ENCODE measurements at regions not wholly inside any gene's neighbourhood (a gene's known extent, or its start where the extent isn't known, plus 50 kb on each side); places are given as distances from the start of the nearest gene placed in this dataset.
"Not testable (repeated sequence)": the region's sequence is repeated elsewhere in the genome, so short reads cannot be mapped to it uniquely, and the experiment has no call there.

- not testable (repeated sequence) for DNase-seq
Observed at GRCh38 chr10:76815505-76815904, 822.1 kb downstream of the KCNMA1 start.

GRCh38 chr10:76811430-76811829, 826.2 kb downstream of the KCNMA1 start:
- no peak for DNase-seq

- no peak for DNase-seq
Observed at GRCh38 chr10:76788452-76788811, 849.2 kb downstream of the KCNMA1 start.

GRCh38 chr10:76787746-76788451, 849.7 kb downstream of the KCNMA1 start:
- DNase-seq = no peak

DNA sequence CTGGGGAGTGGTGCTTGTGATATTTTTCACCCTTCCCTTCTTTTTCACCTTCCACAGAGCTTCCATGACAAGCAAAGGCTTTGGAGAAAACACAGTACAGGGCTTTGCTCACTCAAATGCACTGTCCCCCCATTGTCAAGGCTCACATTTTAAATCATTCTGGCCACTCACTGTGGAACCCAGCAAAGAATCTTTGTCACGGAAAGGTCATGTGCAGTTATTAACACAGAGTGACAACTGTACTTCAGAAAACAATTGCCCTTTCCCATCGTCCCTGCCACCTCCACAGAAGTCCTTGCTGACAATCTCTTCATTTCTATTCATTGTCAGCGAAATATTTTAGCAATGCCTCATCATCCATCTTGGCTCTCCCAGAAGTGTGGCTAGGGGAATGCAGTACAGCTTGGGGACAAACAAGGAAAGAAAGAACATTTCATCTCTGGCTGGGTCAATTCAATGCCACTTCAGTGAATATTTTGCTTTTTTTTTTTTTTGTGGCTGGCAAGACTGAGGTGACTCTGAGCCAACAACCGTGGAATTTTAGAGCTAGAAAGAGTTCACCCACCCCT, 851.0 kb downstream of the KCNMA1 start:
- no peak for DNase-seq

DNA sequence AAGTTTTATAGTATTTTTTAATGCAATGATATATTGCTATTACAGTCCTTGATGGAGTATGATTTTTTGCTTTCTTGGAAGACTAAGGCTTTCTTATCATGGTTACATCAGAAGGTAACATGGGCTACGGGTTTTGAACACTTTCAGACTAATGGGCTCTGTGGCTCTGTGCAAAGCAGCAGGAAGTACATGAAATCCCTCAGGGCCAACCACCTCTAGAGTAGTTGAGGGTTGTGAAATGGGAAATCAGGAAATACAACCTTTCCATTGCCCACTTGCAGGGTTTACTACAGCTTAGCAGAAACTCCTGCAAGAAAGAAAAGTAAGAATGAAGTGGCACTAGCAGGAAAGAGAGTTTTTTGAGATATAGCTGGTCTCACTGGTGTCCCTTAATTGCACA, 853.5 kb downstream of the KCNMA1 start:
- DNase-seq = no peak

DNA sequence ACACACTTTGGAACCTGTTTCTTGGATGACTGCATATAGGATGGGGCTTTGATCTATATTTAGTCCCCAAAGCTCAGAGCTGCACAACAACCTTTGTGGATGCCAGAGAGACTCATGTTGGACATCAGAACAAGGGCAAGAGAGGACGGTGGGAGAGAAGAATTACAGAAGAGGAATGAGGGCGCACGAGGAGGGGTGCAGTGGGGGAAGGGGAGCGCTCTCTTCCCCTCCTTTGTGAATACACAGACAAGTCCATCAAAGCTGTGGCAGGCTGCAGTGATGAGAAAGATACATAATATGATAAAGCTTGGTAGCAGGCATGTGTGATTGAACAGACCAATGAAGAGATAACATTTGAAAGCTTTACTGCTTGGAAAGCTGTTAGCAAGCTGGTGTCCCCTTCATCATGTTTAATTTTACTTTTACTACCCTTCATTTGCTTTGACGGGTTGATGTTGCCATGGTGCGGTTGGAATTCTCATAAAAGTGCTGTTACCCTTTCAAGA, 857.8 kb downstream of the KCNMA1 start:
- DNase-seq = no peak

DNA sequence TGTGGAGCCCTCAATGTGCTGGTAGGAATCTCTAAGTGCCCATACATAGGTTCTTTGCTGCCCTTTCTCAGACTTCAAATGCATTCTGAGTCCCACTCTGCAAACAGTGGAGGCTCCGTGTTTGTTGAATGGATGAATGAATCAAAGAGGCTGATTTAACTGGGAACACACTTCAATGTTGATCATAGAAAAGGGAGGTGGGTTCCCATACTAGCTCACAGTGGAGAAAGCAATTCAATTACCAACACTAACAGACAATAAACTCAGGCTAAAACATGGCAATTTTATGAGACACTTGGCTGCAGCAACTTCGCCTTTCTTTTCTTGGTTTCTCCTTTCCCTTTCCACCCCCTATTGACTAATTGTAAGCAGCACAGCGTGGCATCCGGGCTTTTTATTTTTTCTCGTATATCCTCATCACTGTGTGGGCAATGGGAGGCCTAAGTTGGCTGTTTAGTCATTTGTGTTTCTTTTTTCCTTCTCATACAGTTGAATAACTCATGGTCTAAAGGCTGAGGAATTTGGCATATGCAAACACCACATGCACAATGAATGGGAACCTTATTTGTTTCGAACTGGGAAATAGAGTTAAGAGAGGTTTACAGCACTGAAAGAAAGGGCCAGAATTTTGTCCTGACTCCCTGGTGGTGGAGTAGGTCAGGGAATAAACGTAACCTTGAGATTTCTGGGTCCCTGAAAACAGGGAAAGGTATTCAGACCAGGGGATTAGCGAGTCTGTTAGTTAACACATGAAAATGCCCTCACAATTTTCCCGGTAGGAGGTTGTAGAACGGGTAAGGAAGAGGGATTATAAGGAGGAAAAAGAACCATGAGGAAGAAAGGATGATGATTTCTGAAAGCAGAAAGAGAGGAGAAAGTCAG, 858.5 kb downstream of the KCNMA1 start:
- no peak for DNase-seq

DNA sequence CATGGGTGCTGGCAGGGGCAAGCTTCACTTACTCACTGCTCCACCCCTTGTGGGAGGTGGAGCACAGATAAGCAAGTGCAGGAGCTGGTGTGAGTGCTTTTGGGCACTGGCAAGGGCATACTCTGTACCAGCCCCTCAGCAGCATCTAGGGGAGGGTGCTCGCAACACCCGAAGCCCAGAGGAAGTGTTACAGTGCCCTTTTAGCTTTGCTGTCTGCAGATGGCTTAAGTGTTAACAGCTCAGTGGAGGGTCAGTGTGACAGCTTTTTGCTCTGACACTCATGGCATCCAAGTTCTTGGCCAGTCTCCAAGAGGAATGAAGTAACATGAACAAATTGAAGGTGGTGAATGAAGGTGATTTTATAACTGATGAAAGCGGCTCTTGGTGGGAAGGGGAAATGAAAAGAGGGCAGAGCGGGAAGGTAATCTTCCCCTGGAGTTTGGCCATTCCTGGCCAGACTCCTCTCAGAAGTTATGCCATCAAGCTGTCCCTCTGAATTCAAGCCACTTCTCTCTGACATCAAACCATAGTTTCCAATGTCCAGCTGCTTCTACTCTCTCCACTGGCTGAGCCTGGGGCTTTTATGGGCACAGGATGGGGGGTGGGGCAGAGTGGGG, 862.5 kb downstream of the KCNMA1 start:
- DNase-seq = no peak

DNA sequence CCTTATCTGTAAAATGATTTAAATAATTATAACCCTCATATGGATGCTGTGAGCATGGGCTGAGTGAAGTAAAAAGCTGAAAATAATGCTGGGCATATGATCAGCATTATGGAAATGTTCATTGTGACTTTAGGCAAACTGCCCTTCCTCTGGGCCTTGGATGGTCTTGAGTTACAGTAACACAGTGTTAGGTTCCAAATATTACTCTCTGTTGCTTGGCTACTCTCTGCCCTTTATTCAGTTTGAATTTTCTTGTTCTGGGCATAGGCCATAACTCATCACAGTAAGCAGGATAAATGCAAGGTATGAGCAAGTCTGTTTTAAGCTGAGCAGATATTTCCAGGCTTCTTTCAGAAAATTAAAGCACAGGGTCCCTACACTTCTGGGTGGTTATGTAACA, 868.0 kb downstream of the KCNMA1 start:
- no peak for DNase-seq

DNA sequence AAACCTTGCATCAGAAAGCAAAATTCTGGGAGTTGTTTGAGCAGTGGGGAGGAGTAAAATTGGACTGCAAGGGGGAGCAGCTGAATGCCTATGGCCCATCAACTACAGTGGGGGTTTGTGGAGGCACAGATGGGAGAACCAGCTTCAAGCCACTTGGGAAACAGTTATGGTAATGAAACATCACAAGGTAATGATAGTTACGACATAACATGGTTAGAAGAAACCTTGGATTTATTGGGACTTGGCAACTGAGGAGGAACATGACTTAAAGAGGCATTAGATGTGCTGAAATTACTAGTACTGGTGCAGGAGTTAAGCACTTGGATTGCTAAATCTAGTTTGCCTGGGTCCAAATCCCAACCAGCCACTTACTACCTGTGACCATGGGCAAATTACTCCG, 868.4 kb downstream of the KCNMA1 start:
- DNase-seq = no peak

DNA sequence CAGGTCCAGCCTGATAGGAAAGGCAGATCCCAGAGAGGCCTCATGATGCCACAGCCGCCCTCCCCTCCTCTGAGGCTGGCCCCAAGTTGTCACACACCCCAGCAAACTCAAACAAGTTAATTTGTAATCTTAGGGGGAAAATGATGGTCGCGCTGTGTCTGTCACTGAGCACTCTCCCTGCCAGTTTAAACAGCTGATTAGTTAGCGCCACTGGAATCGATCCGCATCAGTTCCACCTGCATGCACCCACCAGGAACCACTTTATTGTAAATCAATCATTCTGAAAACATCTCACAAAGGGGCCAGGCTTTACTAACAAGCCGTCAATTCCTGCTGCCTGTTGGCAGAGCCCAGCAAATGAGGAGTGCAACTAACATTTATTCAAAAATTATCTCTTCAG, 870.9 kb downstream of the KCNMA1 start:
- DNase-seq = no peak

GRCh38 chr10:76764921-76765320, 872.7 kb downstream of the KCNMA1 start:
- DNase-seq = not testable (repeated sequence)

GRCh38 chr10:76764177-76764576, 873.4 kb downstream of the KCNMA1 start:
- DNase-seq = no peak

DNA sequence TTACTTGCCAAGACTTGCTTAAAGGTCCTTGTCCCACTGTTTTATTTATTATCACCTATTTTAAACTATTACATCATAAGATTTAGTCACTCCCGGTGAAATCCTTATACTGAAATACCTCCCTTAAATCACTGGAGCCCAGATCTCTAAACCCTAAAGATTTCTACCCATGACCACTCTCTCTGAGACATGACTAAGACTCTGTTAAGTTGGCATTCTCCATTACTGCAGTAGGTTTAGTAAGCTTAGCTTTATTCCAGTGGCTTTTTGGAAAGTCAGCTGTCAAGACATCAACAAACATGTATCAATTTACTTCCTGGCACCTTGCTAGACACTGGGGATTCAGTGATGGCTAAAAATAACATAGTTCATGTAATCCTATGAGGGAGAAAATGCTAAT, 874.2 kb downstream of the KCNMA1 start:
- DNase-seq = no peak

GRCh38 chr10:76759681-76760080, 877.9 kb downstream of the KCNMA1 start:
- DNase-seq = no peak

- no peak for DNase-seq
Observed at GRCh38 chr10:76743169-76743568, 894.4 kb downstream of the KCNMA1 start.

DNA sequence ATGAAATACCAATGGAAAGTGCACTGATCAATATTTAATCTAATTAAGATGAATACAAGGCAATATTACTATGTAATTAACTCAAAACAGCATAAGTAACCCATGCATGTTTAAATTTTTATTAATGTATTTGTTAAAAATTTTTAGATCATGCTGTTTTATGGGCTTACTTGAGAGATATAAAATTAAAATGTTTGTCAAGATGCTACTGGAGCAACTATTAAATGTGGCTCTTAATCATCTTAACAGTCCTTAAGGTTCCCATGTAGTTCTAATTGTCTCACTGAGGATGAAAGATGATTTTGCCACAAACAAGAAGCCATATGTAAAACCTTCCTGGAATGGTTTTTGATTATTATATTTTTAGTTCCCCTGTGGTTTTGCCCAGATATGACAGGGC, 897.1 kb downstream of the KCNMA1 start:
- no peak for DNase-seq

DNA sequence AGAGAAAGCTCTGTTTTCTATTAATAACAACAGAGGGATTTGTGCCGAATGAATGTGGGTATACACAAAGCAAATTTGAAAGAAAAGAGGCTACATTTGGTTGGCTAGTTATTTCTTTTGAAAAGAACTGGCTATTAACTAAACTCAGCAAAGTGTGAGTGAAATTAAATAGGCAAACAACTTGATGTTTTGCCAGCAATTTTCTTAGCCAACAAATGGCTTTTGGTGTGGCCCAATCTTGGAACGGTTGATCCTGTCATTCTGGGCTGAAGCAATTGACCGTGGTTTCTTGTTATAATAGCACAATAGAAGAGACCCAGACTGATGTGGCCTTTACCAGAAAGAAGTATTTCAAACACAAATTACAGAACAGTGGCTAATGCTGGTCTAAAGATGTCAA, 898.6 kb downstream of the KCNMA1 start:
- DNase-seq = no peak

GRCh38 chr10:76736815-76737618, 900.6 kb downstream of the KCNMA1 start:
- no peak for DNase-seq

GRCh38 chr10:76736392-76736791, 901.2 kb downstream of the KCNMA1 start:
- DNase-seq = no peak

DNA sequence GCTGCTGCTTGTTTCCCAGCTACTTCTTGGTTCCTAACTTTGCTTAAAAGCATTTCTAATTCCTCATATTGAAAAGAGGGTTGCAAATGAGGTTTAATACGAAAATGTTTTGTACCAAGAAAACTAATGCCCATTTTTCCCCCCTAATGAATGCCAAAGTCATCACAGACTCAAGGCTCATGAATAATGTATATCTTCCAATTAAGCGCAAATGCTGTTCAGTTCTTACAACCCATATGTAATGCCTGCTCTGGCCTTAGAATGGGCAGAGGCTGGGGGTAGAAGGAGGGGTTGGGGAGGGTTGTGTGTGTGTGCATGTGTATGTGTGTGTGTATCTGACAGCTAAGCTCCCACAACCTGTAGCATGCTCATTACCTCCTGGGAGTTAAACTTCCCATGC, 901.7 kb downstream of the KCNMA1 start:
- no peak for DNase-seq

Data from NCI-H187 (cell line).